ENCODE measurements at regions not wholly inside any gene's neighbourhood (a gene's known extent, or its start where the extent isn't known, plus 50 kb on each side); places are given as distances from the start of the nearest gene placed in this dataset.

GRCh38 chr6:98670045-98670746, 164.2 kb upstream of the POU3F2 start:
- no peak for DNase-seq

DNA sequence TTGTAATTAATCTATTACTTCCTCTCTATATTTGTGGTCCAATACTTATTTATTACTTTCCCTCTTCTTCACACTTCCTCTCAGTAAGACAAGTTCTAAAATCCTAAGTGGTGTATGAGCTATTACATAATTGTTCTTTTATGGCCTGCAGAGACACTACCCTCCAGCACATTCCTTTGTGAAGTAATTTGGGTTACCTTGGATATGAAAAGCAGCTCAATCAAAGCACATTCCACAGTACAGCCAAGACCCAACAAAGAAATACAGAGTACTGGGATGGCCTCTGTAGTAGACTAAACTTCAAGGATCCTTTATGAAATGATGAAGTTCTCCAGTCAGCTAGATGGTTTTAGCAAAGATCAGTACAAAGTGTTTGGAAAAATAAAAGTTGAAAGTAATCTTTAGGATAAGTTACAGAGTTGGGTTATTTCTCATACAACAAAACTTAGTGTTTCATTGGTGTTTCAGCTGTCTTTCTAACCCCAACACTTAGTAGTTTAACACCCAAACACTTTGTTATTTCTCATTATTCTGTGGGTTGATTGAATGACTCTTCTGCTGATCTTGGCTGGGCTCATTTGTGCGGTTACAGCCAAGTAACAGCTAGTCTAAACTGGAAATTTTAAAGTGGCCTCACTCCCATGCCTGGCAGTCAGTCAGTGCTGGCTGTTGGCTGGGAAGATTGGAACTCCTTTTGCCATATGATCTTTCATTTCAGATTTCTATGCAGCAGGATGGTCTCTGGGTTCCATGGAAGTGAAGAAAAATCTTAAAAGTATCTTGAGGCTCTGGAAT, 161.5 kb upstream of the POU3F2 start:
- DNase-seq: no peak

DNA sequence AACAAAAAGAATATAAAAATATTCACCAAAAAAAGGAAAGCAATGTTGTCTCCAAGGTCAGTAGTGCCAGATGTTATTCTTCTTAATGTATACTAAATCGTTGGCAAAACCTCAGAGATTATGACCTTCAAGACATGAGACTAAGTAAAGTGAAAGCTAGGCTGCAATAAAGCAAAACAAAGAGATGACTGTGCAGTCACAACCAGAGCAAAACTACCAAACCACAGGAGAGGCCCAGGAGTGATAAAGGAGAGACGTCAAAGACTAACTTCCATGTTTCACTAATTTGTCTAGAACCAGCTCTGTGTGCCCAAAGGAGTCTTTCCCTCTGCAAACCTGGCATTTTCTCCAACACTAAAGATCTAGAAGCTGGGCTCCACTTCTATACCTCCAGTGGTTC, 155.9 kb upstream of the POU3F2 start:
- no peak for DNase-seq

DNA sequence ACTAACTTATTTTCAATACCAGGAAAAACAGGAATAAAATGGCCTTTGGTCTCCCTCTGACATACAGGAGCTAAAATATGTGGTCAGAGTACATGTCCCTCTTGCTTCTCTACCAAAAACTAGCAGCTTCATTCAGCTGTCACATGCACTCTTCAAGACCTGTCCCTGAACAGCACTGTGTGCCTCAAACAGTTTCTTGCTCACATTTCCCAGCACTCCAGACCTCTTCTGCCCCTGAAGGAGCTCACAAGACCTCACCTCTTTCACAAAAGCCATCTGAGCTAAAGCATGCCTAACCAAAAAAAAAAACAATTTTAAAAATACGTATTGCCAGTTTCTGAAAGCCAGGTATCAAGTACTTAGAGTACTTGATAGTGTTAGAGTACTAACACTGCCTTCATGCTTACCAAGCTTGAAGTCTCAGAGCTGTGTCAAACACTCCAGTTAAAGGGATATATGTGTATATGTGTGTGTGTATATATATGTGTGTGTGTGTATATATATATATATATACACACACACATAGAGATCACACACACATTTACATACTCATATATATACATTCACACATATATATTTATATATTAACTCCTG, 148.3 kb upstream of the POU3F2 start:
- no peak for DNase-seq

- DNase-seq: no peak
Measured at GRCh38 chr6:98687752-98688151, 146.6 kb upstream of the POU3F2 start.

DNA sequence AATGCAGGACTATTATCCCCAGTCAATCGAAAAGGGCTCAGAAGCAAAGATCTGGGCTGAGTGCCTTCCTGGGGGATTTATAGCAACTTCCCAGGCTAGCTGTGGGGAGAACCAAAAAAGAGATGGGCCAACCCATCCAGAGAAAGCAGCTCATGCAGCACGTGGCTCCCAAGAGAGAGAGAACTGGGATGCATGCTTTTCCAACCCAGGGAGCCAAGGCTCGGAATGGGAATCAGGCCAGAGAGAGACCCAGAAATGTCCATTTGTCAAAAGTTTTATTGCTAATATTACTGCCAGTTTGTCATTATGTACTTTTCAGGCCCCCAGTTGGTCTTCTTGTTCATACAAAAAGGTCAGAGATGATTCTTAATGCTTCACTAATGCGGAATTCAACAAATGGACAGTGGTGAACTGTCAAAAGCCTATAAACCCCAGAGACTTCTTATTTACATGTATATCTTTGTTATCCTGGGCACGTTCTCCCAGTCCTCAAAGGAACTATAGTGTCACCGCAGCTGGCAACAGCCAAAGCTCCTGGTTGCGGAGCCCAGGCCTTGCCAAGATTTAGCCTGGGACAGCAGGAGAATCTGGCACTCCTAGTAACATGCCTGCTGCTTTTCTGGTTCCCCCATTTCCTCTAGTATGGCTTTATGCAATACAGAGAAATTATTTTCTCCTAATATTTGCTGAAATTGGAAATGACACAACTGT, 139.1 kb upstream of the POU3F2 start:
- DNase-seq: no peak

GRCh38 chr6:98711380-98711779, 123.0 kb upstream of the POU3F2 start:
- DNase-seq: no peak

GRCh38 chr6:98716341-98716740, 118.0 kb upstream of the POU3F2 start:
- DNase-seq: no peak

DNA sequence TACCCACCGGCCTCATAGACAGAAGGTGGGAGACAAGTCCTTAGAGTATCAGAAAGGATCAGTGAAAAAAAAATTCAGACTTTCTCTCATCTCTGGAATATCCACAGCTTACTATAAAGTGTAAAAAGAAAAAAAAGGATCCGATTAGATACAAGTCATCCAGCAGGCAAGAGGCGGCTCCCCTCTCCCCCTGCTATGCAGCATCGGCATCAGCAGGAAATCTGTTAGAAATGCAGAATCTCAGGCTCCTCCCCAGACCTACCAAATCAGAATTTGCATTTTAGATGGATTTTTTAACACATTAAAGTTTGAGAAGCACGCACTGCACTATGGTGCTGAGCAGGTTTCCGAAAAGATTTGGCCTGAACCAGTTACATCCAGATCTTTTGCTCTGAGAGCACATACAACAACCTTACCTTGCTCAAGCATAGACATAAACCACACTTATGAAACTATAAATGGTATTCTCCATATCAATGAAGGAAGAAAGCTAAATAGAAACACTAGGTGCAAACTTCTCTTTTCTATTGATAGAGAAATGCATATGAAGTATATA, 117.0 kb upstream of the POU3F2 start:
- no peak for DNase-seq

GRCh38 chr6:98717988-98718387, 116.4 kb upstream of the POU3F2 start:
- no peak for DNase-seq

GRCh38 chr6:98724537-98724936, 109.8 kb upstream of the POU3F2 start:
- DNase-seq: no peak

- DNase-seq: no peak
Measured at GRCh38 chr6:98747273-98747672, 87.1 kb upstream of the POU3F2 start.

- no peak for DNase-seq
Measured at GRCh38 chr6:98747960-98748359, 86.4 kb upstream of the POU3F2 start.

- no peak for DNase-seq
Measured at GRCh38 chr6:98759459-98759858, 74.9 kb upstream of the POU3F2 start.

GRCh38 chr6:98764373-98764911, 69.9 kb upstream of the POU3F2 start:
- DNase-seq: no peak

DNA sequence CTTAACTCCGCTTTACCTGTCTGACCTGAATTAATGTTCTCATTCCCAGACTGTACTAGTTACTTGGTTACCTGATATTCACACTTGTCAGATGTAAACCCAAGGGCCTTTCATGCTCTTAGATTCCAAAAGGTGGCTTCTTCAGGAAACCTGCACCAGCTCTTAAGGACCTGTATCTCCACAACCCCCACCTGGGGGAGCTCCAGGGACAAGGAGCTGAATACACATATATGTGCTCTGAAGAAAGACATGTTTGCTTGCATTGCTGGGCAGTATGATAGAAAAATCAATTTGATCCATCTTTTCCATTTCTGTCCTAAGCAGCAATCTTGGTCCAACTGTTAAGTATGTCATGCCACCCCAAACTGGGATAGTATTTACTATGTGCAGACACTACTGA, 64.8 kb upstream of the POU3F2 start:
- DNase-seq: no peak

DNA sequence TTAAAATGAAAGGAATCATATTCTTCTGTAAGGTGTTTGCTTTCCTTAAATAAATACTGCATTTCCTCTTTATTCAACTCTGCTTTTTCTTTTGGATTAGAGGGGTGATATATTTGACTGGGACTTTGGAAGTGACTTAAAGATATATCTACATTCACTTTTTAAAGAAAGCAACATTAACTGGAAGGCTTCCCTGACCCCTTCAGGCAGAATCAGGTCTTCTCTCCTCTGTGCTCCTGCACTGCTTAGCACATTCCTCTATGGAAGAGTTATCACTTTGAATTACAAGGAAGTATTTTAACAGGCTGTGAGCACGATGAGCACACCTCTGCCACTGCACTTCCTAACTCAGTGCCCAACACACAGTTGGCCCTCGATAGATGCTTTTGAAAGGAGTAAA, 59.2 kb upstream of the POU3F2 start:
- no peak for DNase-seq

- no peak for DNase-seq
Measured at GRCh38 chr6:98777762-98778161, 56.6 kb upstream of the POU3F2 start.

GRCh38 chr6:98779618-98780017, 54.8 kb upstream of the POU3F2 start:
- no peak for DNase-seq

GRCh38 chr6:98782772-98783171, 51.6 kb upstream of the POU3F2 start:
- no peak for DNase-seq

DNA sequence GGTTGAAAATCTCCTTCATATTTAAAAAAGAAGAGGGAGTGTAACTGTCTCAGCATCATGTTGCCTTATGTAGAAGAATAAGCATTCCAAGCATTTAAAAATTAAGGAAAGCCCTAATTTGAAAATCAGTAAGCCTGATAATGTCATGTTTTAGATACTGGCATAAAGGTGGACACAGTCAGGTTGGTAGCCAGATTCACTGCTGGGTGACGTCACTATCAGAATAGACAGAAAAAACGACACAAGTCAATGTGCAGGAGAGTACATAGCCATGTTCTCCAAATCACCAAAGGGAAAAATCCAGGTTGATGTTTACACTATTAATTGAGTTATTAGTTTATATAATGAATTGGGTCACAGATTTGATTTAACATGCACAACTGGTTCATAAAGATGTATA, 50.8 kb upstream of the POU3F2 start:
- DNase-seq: no peak

All from activated CD8-positive, alpha-beta memory T cell treated with anti-CD3 and anti-CD28 coated beads for 24 hours (primary cell).